ENCODE measurements at regions not wholly inside any gene's neighbourhood (a gene's known extent, or its start where the extent isn't known, plus 50 kb on each side); places are given as distances from the start of the nearest gene placed in this dataset.

DNA sequence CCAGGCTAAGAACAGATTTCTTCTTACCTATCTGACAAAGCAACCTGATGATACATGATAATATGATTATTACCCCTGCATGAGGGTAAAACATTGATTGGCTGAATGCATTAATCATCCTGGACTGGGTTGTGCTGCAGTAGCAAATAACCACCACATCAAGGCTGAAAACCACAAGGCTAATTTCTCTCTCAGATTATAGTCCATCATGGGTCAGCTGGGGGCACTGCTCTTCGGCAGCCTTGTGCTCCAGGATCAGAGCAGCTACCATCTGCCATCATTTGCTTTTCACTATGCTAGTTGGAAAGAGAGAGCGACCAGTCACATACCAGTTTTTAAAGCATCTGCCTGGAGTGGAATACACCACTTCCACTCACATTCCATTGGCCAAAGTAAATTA lies 383.5 kb downstream of the RASEF start:
- Histone ChIP-seq H3K9me3 (ENCODE audit: insufficient read depth, low read depth, low read length) (no peaks in the 10 kb centered on the region), H3K9ac (ENCODE audit: low read depth, low read length, poor library complexity, severe bottlenecking) (no peak overlapping the region), H3K9me2 (replicated peaks; ENCODE audit: low read depth, low read length) (no peaks in the 10 kb centered on the region), H3K4me2 (ENCODE audit: low read depth, low read length, poor library complexity, severe bottlenecking) (no peak overlapping the region), H4K20me1 (ENCODE audit: insufficient read depth, low read length, poor library complexity, severe bottlenecking) (no peaks in the 10 kb centered on the region), H3K79me2 (ENCODE audit: insufficient read depth, low read length) (no peaks in the 10 kb centered on the region), H2AFZ (ENCODE audit: low read length) (no peak overlapping the region), H3K4me3 (ENCODE audit: low read length, poor library complexity, severe bottlenecking) (no peak overlapping the region), H3F3A (ENCODE audit: low read depth) (no peaks in the 10 kb centered on the region), H3K4me1 (ENCODE audit: insufficient read depth, low read length, poor library complexity, severe bottlenecking) (peaks cover 26% of the 10 kb centered on the region), H3K36me3 (ENCODE audit: insufficient read depth, low read length) (no peaks in the 10 kb centered on the region), H3K27me3 (ENCODE audit: insufficient read depth, low read length, poor library complexity, severe bottlenecking) (no peaks in the 10 kb centered on the region)
- TF ChIP-seq EZH2phosphoT487 (IDR thresholded peaks at IDR 0.05; ENCODE audit: borderline replicate concordance) = no peak
- TF ChIP-seq, protein P1, sequence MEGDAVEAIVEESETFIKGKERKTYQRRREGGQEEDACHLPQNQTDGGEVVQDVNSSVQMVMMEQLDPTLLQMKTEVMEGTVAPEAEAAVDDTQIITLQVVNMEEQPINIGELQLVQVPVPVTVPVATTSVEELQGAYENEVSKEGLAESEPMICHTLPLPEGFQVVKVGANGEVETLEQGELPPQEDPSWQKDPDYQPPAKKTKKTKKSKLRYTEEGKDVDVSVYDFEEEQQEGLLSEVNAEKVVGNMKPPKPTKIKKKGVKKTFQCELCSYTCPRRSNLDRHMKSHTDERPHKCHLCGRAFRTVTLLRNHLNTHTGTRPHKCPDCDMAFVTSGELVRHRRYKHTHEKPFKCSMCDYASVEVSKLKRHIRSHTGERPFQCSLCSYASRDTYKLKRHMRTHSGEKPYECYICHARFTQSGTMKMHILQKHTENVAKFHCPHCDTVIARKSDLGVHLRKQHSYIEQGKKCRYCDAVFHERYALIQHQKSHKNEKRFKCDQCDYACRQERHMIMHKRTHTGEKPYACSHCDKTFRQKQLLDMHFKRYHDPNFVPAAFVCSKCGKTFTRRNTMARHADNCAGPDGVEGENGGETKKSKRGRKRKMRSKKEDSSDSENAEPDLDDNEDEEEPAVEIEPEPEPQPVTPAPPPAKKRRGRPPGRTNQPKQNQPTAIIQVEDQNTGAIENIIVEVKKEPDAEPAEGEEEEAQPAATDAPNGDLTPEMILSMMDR (conservative IDR thresholded peaks at IDR 0.05; ENCODE audit: low read length) = peak; percentile 51

- Histone ChIP-seq H3K36me3 (ENCODE audit: insufficient read depth, low read length) (no peaks in the 10 kb centered on the region), H3K4me3 (ENCODE audit: low read length, poor library complexity, severe bottlenecking) (no peak overlapping the region), H3K9ac (ENCODE audit: low read depth, low read length, poor library complexity, severe bottlenecking) (no peak overlapping the region), H3K27me3 (ENCODE audit: insufficient read depth, low read length, poor library complexity, severe bottlenecking) (no peaks in the 10 kb centered on the region), H3K9me3 (ENCODE audit: insufficient read depth, low read depth, low read length) (no peaks in the 10 kb centered on the region), H3K9me2 (replicated peaks; ENCODE audit: low read depth, low read length) (no peaks in the 10 kb centered on the region), H3K79me2 (ENCODE audit: insufficient read depth, low read length) (no peaks in the 10 kb centered on the region), H3K4me1 (ENCODE audit: insufficient read depth, low read length, poor library complexity, severe bottlenecking) (peaks cover 26% of the 10 kb centered on the region), H2AFZ (ENCODE audit: low read length) (no peak overlapping the region), H3K4me2 (ENCODE audit: low read depth, low read length, poor library complexity, severe bottlenecking) (no peak overlapping the region), H3F3A (ENCODE audit: low read depth) (no peaks in the 10 kb centered on the region), H4K20me1 (ENCODE audit: insufficient read depth, low read length, poor library complexity, severe bottlenecking) (no peaks in the 10 kb centered on the region)
- TF ChIP-seq, protein P1 (conservative IDR thresholded peaks at IDR 0.05; ENCODE audit: low read length) = no peak
- no peak for TF ChIP-seq EZH2phosphoT487 (IDR thresholded peaks at IDR 0.05; ENCODE audit: borderline replicate concordance)
These were observed 382.6 kb downstream of the RASEF start for GRCh38 chr9:82680179-82680935.

DNA sequence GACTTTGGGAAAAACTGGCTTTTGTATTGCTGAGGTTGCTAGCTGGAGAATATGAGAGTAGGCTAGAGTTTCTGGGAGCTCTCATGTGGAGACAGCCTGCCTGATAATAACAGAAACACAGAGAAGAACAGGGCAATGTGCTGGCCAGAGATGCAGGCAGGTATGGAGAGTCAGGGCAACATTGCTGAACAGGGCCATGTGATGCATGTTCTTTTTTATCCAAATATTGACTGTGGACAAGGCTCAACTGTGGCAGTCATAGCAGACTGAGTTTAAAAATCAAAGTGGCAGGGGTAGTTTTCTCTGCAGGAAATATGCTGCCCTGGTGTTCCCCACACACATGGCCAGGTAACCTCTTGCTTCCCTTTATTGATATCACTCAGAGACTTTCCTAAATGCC lies 381.1 kb downstream of the RASEF start:
- Histone ChIP-seq H3K36me3 (ENCODE audit: insufficient read depth, low read length) (no peaks in the 10 kb centered on the region), H3K9me2 (replicated peaks; ENCODE audit: low read depth, low read length) (no peaks in the 10 kb centered on the region), H3K4me1 (ENCODE audit: insufficient read depth, low read length, poor library complexity, severe bottlenecking) (peaks cover 26% of the 10 kb centered on the region), H3K4me3 (ENCODE audit: low read length, poor library complexity, severe bottlenecking) (no peak overlapping the region), H4K20me1 (ENCODE audit: insufficient read depth, low read length, poor library complexity, severe bottlenecking) (no peaks in the 10 kb centered on the region), H3K9me3 (ENCODE audit: insufficient read depth, low read depth, low read length) (no peaks in the 10 kb centered on the region), H2AFZ (ENCODE audit: low read length) (no peak overlapping the region), H3K4me2 (ENCODE audit: low read depth, low read length, poor library complexity, severe bottlenecking) (no peak overlapping the region), H3K27me3 (ENCODE audit: insufficient read depth, low read length, poor library complexity, severe bottlenecking) (no peaks in the 10 kb centered on the region), H3F3A (ENCODE audit: low read depth) (no peaks in the 10 kb centered on the region), H3K9ac (ENCODE audit: low read depth, low read length, poor library complexity, severe bottlenecking) (no peak overlapping the region), H3K79me2 (ENCODE audit: insufficient read depth, low read length) (no peaks in the 10 kb centered on the region)
- TF ChIP-seq EZH2phosphoT487 (IDR thresholded peaks at IDR 0.05; ENCODE audit: borderline replicate concordance) = no peak
- TF ChIP-seq, protein P1 (conservative IDR thresholded peaks at IDR 0.05; ENCODE audit: low read length) = no peak

Data from Loucy (cell line).